Ectodermal cell (in vitro differentiated cells): ENCODE measurements at regions not wholly inside any gene's neighbourhood (a gene's known extent, or its start where the extent isn't known, plus 50 kb on each side); places are given as distances from the start of the nearest gene placed in this dataset.

Experiments used
- H3K27ac ChIP-seq: 2 replicates; pipeline ENCODE4 v1.7.0; 2013; ENCODE audit warnings: mild to moderate bottlenecking, low read depth, low read length; ENCODE audit not compliant: insufficient read depth, poor library complexity, severe bottlenecking
- H3K27me3 ChIP-seq: 2 replicates; pipeline ENCODE4 v1.7.0; 2013; ENCODE audit warnings: mild to moderate bottlenecking, low read length; ENCODE audit not compliant: insufficient read depth, control insufficient read depth, poor library complexity, severe bottlenecking
- H3K36me3 ChIP-seq: one replicate; pipeline ENCODE4 v1.7.0; 2013; ENCODE audit warnings: low read length; ENCODE audit not compliant: control insufficient read depth, insufficient read depth
- H3K4me1 ChIP-seq: one replicate; pipeline ENCODE4 v1.7.0; 2013; ENCODE audit warnings: low read length; ENCODE audit not compliant: control insufficient read depth, insufficient read depth
- H3K4me3 ChIP-seq: 2 replicates; pipeline ENCODE4 v1.7.0; 2013; ENCODE audit warnings: low read depth, low read length, control low read depth; ENCODE audit not compliant: insufficient read depth
- H3K9me3 ChIP-seq: 2 replicates; pipeline ENCODE4 v1.7.0; 2013; ENCODE audit warnings: mild to moderate bottlenecking, low read length, moderate library complexity; ENCODE audit not compliant: control insufficient read depth
- WGBS, 2 experiments: methylation state at CpG; one replicate each; pipeline ENCODE4 v1.1.7; 2013; ENCODE audit warnings: missing lambda C conversion rate in 2 of 2; 5-methylcytosine and 5-hydroxymethylcytosine counted together

- Histone ChIP-seq H3K36me3 (no peaks in the 10 kb centered on the region), H3K4me3 (no peak overlapping the region), H3K4me1 (no peaks in the 10 kb centered on the region), H3K27me3 (no peaks in the 10 kb centered on the region), H3K27ac (no peak overlapping the region), H3K9me3 (no peaks in the 10 kb centered on the region)
- WGBS, 2 experiments: 92 to 97% methylated on average over 4 of the region's 4 CpGs
Measured at GRCh38 chr15:29435811-29436210, 166.2 kb upstream of the NSMCE3 start.

GRCh38 chr15:29434280-29434679, 164.7 kb upstream of the NSMCE3 start:
- Histone ChIP-seq H3K4me1 (no peaks in the 10 kb centered on the region), H3K36me3 (no peaks in the 10 kb centered on the region), H3K4me3 (no peak overlapping the region), H3K27ac (no peak overlapping the region), H3K27me3 (no peaks in the 10 kb centered on the region), H3K9me3 (no peaks in the 10 kb centered on the region)
- 92 to 93% methylated on average over 2 of the region's 2 CpGs for WGBS, 2 experiments

- Histone ChIP-seq H3K27me3 (no peaks in the 10 kb centered on the region), H3K4me3 (no peak overlapping the region), H3K9me3 (no peaks in the 10 kb centered on the region), H3K27ac (no peak overlapping the region), H3K4me1 (no peaks in the 10 kb centered on the region), H3K36me3 (no peaks in the 10 kb centered on the region)
- 89 to 92% methylated on average over 6 of the region's 6 CpGs for WGBS, 2 experiments
Measured at GRCh38 chr15:29433507-29434248, 164.1 kb upstream of the NSMCE3 start.

- H3K27ac ChIP-seq: no peak overlapping the region
- no peaks in the 10 kb centered on the region for H3K4me1 ChIP-seq
- 79 to 90% methylated on average over 2 of the region's 2 CpGs for WGBS, 2 experiments
- H3K27me3 ChIP-seq: no peaks in the 10 kb centered on the region
- no peak overlapping the region for H3K4me3 ChIP-seq
- H3K9me3 ChIP-seq: no peaks in the 10 kb centered on the region
- no peaks in the 10 kb centered on the region for H3K36me3 ChIP-seq
Measured at GRCh38 chr15:29433050-29433318, 163.4 kb upstream of the NSMCE3 start.

- no peaks in the 10 kb centered on the region for H3K9me3 ChIP-seq
- H3K36me3 ChIP-seq: no peaks in the 10 kb centered on the region
- H3K27ac ChIP-seq: no peak overlapping the region
- H3K4me3 ChIP-seq: no peak overlapping the region
- H3K4me1 ChIP-seq: no peaks in the 10 kb centered on the region
- no peaks in the 10 kb centered on the region for H3K27me3 ChIP-seq
- WGBS, 2 experiments: 89 to 90% methylated on average over 11 of the region's 11 CpGs
Measured at GRCh38 chr15:29432191-29433049, 162.8 kb upstream of the NSMCE3 start.

GRCh38 chr15:29430831-29431230, 161.2 kb upstream of the NSMCE3 start:
- H3K27me3 ChIP-seq: no peaks in the 10 kb centered on the region
- H3K4me1 ChIP-seq: no peaks in the 10 kb centered on the region
- no peaks in the 10 kb centered on the region for H3K9me3 ChIP-seq
- WGBS, 2 experiments: 95 to 97% methylated on average over 10 of the region's 10 CpGs
- no peaks in the 10 kb centered on the region for H3K36me3 ChIP-seq
- H3K27ac ChIP-seq: no peak overlapping the region
- H3K4me3 ChIP-seq: no peak overlapping the region

GRCh38 chr15:29430124-29430523, 160.5 kb upstream of the NSMCE3 start:
- H3K27ac ChIP-seq: no peak overlapping the region
- no peaks in the 10 kb centered on the region for H3K4me1 ChIP-seq
- H3K4me3 ChIP-seq: no peak overlapping the region
- H3K36me3 ChIP-seq: no peaks in the 10 kb centered on the region
- no peaks in the 10 kb centered on the region for H3K9me3 ChIP-seq
- 90 to 94% methylated on average over 4 of the region's 4 CpGs for WGBS, 2 experiments
- H3K27me3 ChIP-seq: no peaks in the 10 kb centered on the region

- no peaks in the 10 kb centered on the region for H3K27me3 ChIP-seq
- no peaks in the 10 kb centered on the region for H3K4me1 ChIP-seq
- H3K9me3 ChIP-seq: no peaks in the 10 kb centered on the region
- H3K27ac ChIP-seq: no peak overlapping the region
- WGBS, 2 experiments: 89 to 93% methylated on average over 13 of the region's 13 CpGs
- no peak overlapping the region for H3K4me3 ChIP-seq
- H3K36me3 ChIP-seq: no peaks in the 10 kb centered on the region
Measured at GRCh38 chr15:29429584-29429983, 160.0 kb upstream of the NSMCE3 start.

- no peak overlapping the region for H3K4me3 ChIP-seq
- no peaks in the 10 kb centered on the region for H3K4me1 ChIP-seq
- 91% methylated on average over 7 of the region's 7 CpGs for WGBS, 2 experiments
- H3K27me3 ChIP-seq: no peaks in the 10 kb centered on the region
- H3K36me3 ChIP-seq: no peaks in the 10 kb centered on the region
- no peak overlapping the region for H3K27ac ChIP-seq
- H3K9me3 ChIP-seq: no peaks in the 10 kb centered on the region
Measured at GRCh38 chr15:29428925-29429573, 159.4 kb upstream of the NSMCE3 start.

GRCh38 chr15:29425864-29426263, 156.2 kb upstream of the NSMCE3 start:
- Histone ChIP-seq H3K4me1 (peaks cover under 1% of the 10 kb centered on the region), H3K27me3 (no peaks in the 10 kb centered on the region), H3K36me3 (no peaks in the 10 kb centered on the region)

More at GRCh38 chr15:29425864-29426263, 156.2 kb upstream of the NSMCE3 start:
- Histone ChIP-seq H3K9me3 (no peaks in the 10 kb centered on the region), H3K27ac (no peak overlapping the region), H3K4me3 (no peak overlapping the region)
